NB4 (cell line): ENCODE measurements at regions not wholly inside any gene's neighbourhood (a gene's known extent, or its start where the extent isn't known, plus 50 kb on each side); places are given as distances from the start of the nearest gene placed in this dataset.

Experiments used
- MYC ChIP-seq: IDR thresholded peaks from 2 replicates; pipeline ENCODE4 v1.6.1; 2011; ENCODE audit warnings: low read depth, low read length
- POLR2A ChIP-seq: IDR thresholded peaks from 2 replicates; pipeline ENCODE4 v1.6.1; 2011; ENCODE audit warnings: mild to moderate bottlenecking; ENCODE audit not compliant: insufficient read length; ENCODE audit errors: extremely low read depth
- TF ChIP-seq, protein P1 (sequence below): IDR thresholded peaks from one replicate; pipeline ENCODE4 v1.5.1; 2012; ENCODE audit warnings: low read depth, low read length
- TF ChIP-seq, protein P2 (sequence below): IDR thresholded peaks from 2 replicates; pipeline ENCODE4 v1.6.1; 2011; ENCODE audit warnings: low read depth, low read length

DNA sequence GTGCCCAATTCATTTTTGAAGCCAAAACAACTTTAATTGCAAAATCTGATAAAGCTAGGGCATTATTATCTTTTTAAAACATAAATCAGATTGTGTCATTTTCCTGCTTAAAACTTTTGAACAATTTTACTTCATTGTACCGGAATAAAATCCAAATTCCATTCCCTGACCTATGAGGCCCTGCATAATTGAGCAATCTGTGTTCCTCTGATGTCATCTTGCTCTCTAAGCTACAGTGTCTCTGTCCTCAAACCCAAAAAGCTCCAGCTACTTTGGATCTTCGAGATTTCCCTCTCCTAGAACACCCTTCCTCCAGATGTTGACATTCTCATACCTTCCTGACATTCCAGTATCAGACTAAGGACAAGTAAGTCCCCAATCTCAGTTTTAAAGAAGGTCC, 395.9 kb downstream of the LRATD1 start:
- TF ChIP-seq, protein P1, sequence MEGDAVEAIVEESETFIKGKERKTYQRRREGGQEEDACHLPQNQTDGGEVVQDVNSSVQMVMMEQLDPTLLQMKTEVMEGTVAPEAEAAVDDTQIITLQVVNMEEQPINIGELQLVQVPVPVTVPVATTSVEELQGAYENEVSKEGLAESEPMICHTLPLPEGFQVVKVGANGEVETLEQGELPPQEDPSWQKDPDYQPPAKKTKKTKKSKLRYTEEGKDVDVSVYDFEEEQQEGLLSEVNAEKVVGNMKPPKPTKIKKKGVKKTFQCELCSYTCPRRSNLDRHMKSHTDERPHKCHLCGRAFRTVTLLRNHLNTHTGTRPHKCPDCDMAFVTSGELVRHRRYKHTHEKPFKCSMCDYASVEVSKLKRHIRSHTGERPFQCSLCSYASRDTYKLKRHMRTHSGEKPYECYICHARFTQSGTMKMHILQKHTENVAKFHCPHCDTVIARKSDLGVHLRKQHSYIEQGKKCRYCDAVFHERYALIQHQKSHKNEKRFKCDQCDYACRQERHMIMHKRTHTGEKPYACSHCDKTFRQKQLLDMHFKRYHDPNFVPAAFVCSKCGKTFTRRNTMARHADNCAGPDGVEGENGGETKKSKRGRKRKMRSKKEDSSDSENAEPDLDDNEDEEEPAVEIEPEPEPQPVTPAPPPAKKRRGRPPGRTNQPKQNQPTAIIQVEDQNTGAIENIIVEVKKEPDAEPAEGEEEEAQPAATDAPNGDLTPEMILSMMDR = no peak
- TF ChIP-seq POLR2A (no peak), MYC (no peak)
- TF ChIP-seq, protein P2, sequence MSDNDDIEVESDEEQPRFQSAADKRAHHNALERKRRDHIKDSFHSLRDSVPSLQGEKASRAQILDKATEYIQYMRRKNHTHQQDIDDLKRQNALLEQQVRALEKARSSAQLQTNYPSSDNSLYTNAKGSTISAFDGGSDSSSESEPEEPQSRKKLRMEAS = no peak
